ENCODE measurements at regions not wholly inside any gene's neighbourhood (a gene's known extent, or its start where the extent isn't known, plus 50 kb on each side); places are given as distances from the start of the nearest gene placed in this dataset.

DNA sequence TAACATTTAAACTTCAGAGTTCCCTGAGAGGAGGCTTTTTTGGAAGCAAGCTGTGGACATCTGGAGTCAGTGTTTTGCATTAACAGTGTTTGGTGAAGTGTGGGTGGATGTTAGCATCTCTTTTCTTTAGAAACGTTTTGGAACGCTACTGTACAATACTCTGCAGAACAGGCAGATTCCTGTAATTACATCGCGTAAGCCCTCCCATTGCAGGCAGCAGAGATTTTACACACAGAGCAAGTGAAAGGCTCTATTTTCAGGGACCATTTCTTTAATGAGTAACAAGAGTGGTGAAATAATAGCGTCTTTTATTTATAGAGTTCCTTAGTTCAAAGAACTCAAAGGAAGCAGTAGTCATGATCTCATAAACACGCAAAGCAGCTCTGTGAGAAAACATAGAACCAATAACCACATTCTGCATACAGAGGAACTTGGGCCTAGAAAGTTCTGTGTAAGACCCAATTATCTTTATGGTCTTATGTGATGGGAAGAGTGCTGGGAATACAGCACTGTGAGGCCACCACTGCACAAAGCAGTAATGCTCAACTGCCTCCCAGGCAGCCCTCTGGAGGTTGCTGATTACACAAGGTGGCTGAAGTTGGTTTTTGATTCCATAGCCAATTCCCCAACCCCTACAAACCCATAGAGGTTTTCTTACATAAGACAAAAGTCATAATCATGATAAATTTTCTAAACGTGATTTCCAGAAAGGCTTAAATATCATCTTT is 298.7 kb upstream of the EPHA5 start:
- no peaks in the 10 kb centered on the region for H3K27me3 ChIP-seq
- no peak overlapping the region for H3K4me3 ChIP-seq
- 29 to 41% methylated on average over 7 of the region's 7 CpGs for WGBS, 2 donors
- no peaks in the 10 kb centered on the region for H3K36me3 ChIP-seq (replicated peaks in 1 of 2; ENCODE audit: insufficient read depth in 1 of 2, low read depth in 2 of 2)
- TF ChIP-seq POLR2A (IDR thresholded peaks at IDR 0.05) = no peak
- TF ChIP-seq, protein P1, sequence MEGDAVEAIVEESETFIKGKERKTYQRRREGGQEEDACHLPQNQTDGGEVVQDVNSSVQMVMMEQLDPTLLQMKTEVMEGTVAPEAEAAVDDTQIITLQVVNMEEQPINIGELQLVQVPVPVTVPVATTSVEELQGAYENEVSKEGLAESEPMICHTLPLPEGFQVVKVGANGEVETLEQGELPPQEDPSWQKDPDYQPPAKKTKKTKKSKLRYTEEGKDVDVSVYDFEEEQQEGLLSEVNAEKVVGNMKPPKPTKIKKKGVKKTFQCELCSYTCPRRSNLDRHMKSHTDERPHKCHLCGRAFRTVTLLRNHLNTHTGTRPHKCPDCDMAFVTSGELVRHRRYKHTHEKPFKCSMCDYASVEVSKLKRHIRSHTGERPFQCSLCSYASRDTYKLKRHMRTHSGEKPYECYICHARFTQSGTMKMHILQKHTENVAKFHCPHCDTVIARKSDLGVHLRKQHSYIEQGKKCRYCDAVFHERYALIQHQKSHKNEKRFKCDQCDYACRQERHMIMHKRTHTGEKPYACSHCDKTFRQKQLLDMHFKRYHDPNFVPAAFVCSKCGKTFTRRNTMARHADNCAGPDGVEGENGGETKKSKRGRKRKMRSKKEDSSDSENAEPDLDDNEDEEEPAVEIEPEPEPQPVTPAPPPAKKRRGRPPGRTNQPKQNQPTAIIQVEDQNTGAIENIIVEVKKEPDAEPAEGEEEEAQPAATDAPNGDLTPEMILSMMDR (IDR thresholded peaks at IDR 0.05) = no peak
- intact Hi-C loops (cut with DNase I) = no loop called here
- H3K27ac ChIP-seq = no peak overlapping the region
- DNase-seq = no peak
- H3K4me1 ChIP-seq = no peaks in the 10 kb centered on the region
- no peaks in the 10 kb centered on the region for H3K9me3 ChIP-seq
- no peak for ATAC-seq

DNA sequence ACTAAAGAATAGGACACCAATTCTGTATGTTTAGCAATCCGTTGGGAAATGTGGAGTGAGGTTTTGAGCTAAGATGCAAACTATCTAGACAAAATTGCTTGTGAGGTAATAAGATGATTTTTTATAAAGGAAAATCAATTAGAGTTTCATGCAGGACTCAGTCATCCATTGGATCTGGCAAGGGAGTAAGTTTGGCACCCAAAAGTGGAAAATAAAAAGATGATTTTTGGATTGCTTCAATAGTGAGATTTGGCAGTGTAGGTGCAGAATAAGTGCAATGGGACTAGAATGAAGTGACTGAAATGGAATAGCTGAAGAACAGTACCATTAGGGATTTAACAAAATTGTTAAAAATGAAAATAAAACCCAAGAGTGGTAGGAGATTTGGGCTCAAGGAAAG is 290.5 kb upstream of the EPHA5 start:
- Histone ChIP-seq H3K4me3 (no peak overlapping the region), H3K27ac (no peak overlapping the region), H3K36me3 (replicated peaks in 1 of 2; ENCODE audit: insufficient read depth in 1 of 2, low read depth in 2 of 2) (no peaks in the 10 kb centered on the region), H3K4me1 (no peaks in the 10 kb centered on the region), H3K27me3 (no peaks in the 10 kb centered on the region), H3K9me3 (no peaks in the 10 kb centered on the region)
- DNase-seq = no peak
- TF ChIP-seq, protein P1 (IDR thresholded peaks at IDR 0.05) = no peak
- no peak for TF ChIP-seq POLR2A (IDR thresholded peaks at IDR 0.05)
- ATAC-seq = no peak
- intact Hi-C loops (cut with DNase I) = no loop called here
- 32 to 37% methylated on average over 1 of the region's 1 CpG for WGBS, 2 donors

DNA sequence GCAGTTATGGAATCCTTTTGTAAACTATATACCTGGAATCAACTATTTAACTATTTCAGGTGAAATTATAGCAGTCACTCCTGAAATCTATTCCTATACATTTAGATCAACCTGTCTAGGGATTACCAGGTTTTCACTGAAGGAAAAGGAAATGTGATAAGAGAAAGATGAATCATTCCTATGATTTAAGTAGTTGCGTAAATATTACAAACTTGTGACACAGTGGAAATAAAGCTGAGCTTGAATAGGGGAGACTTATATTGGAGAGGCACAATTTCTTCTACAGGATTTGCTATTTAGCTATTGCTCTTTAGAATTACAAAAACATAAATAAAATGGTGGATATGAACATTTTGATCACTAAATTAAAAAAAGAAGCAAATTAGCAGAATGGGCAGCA is 284.1 kb upstream of the EPHA5 start:
- H3K4me3 ChIP-seq = no peak overlapping the region
- WGBS, 2 donors = 79 to 94% methylated on average over 1 of the region's 1 CpG
- intact Hi-C loops (cut with DNase I) = no loop called here

DNA sequence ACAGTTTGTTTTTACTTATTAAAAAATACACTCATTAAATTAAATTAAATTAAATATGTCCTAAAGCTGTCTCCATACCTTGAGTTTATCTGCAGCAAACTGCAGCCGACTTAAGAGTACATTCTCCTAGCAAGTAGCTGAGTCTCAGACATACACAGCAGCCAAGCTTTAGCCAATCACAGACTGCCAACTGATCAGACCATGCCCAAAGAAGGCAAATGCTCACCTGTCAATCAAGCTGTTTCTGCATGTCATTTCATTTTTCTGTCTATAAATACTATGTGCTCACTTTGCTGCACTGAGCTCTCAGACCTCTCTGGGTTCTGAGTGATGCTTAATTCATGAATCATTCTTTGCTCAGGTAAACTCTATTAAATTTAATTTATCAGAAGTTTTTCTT is 280.9 kb upstream of the EPHA5 start:
- Histone ChIP-seq H3K9me3 (no peaks in the 10 kb centered on the region), H3K36me3 (replicated peaks in 1 of 2; ENCODE audit: insufficient read depth in 1 of 2, low read depth in 2 of 2) (no peaks in the 10 kb centered on the region), H3K27me3 (no peaks in the 10 kb centered on the region), H3K27ac (no peak overlapping the region), H3K4me3 (no peak overlapping the region), H3K4me1 (no peaks in the 10 kb centered on the region)
- WGBS, 2 donors = 86 to 92% methylated on average over 1 of the region's 1 CpG
- ATAC-seq (no peak), DNase-seq (no peak)
- intact Hi-C loops (cut with DNase I) = no loop called here
- TF ChIP-seq, protein P1 (IDR thresholded peaks at IDR 0.05) = no peak
- TF ChIP-seq POLR2A (IDR thresholded peaks at IDR 0.05) = no peak

More for the DNA sequence above, 284.1 kb upstream of the EPHA5 start:
- Histone ChIP-seq H3K4me1 (no peaks in the 10 kb centered on the region), H3K9me3 (no peaks in the 10 kb centered on the region), H3K27me3 (no peaks in the 10 kb centered on the region), H3K36me3 (replicated peaks in 1 of 2; ENCODE audit: insufficient read depth in 1 of 2, low read depth in 2 of 2) (no peaks in the 10 kb centered on the region), H3K27ac (no peak overlapping the region)
- DNase-seq = no peak
- no peak for TF ChIP-seq POLR2A (IDR thresholded peaks at IDR 0.05)
- TF ChIP-seq, protein P1 (IDR thresholded peaks at IDR 0.05) = no peak
- ATAC-seq = no peak

DNA sequence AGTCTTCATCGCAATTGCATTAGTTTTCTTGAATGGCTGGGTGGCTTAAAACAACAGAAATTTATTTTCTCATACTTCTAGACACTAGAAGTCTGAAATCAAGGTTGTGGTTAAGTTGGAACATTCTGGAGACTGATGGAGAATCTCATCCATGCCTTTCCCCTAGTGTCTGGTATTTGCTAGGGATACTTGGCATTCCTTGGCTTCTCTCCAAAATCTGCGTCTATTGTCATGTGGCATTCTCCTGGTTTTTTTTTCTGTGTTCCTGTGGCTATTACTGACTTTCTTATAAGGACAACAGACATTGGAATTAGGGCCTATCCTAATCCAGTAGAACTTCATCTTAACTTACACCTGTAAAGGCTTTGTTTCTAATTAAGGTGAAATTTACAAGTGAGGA is 272.8 kb upstream of the EPHA5 start:
- TF ChIP-seq, protein P1 (IDR thresholded peaks at IDR 0.05) = no peak
- TF ChIP-seq POLR2A (IDR thresholded peaks at IDR 0.05) = no peak
- no peak overlapping the region for H3K4me3 ChIP-seq
- no peaks in the 10 kb centered on the region for H3K4me1 ChIP-seq
- 36 to 46% methylated on average over 2 of the region's 2 CpGs for WGBS, 2 donors
- no peaks in the 10 kb centered on the region for H3K27me3 ChIP-seq
- no peak overlapping the region for H3K27ac ChIP-seq
- H3K36me3 ChIP-seq (replicated peaks in 1 of 2; ENCODE audit: insufficient read depth in 1 of 2, low read depth in 2 of 2) = no peaks in the 10 kb centered on the region
- ATAC-seq = no peak
- H3K9me3 ChIP-seq = no peaks in the 10 kb centered on the region
- DNase-seq = no peak
- intact Hi-C loops (cut with DNase I) = no loop called here
